ENCODE measurements at regions not wholly inside any gene's neighbourhood (a gene's known extent, or its start where the extent isn't known, plus 50 kb on each side); places are given as distances from the start of the nearest gene placed in this dataset.

GRCh38 chr13:108574856-108575255 is 54.6 kb upstream of the MYO16 start:
- H3K27me3 Mint-ChIP-seq (ENCODE audit: insufficient read depth) = no peaks in the 10 kb centered on the region
- TF ChIP-seq CTCF (conservative IDR thresholded peaks at IDR 0.05) = no peak
- no peaks in the 10 kb centered on the region for H3K36me3 Mint-ChIP-seq (ENCODE audit: low read depth)
- Histone ChIP-seq H3K36me3 (ENCODE audit: control insufficient read depth, insufficient read depth, low read length) (no peaks in the 10 kb centered on the region), H3K9me3 (ENCODE audit: control insufficient read depth, low read length) (no peaks in the 10 kb centered on the region), H3K27ac (ENCODE audit: low read depth, low read length) (no peak overlapping the region), H3K27me3 (ENCODE audit: control insufficient read depth, insufficient read depth, low read length, poor library complexity, severe bottlenecking) (no peaks in the 10 kb centered on the region), H3K4me3 (ENCODE audit: low read length) (no peak overlapping the region), H3K9ac (ENCODE audit: extremely low read depth, low read length, poor library complexity, severe bottlenecking) (no peak overlapping the region), H3K4me1 (ENCODE audit: control insufficient read depth, insufficient read depth, low read length) (peaks cover 5% of the 10 kb centered on the region)
- H3K27ac Mint-ChIP-seq = no peak overlapping the region
- H3K9me3 Mint-ChIP-seq = no peaks in the 10 kb centered on the region
- peaks cover 5% of the 10 kb centered on the region for H3K4me1 Mint-ChIP-seq
- no peak for DNase-seq
- no peak overlapping the region for H3K4me3 Mint-ChIP-seq

GRCh38 chr13:108575430-108575829 is 54.0 kb upstream of the MYO16 start:
- Mint-ChIP-seq H3K27me3 (ENCODE audit: insufficient read depth) (no peaks in the 10 kb centered on the region), H3K4me3 (no peak overlapping the region), H3K9me3 (no peaks in the 10 kb centered on the region), H3K4me1 (peaks cover 5% of the 10 kb centered on the region), H3K36me3 (ENCODE audit: low read depth) (no peaks in the 10 kb centered on the region), H3K27ac (no peak overlapping the region)
- Histone ChIP-seq H3K9me3 (ENCODE audit: control insufficient read depth, low read length) (no peaks in the 10 kb centered on the region), H3K27me3 (ENCODE audit: control insufficient read depth, insufficient read depth, low read length, poor library complexity, severe bottlenecking) (no peaks in the 10 kb centered on the region), H3K4me3 (ENCODE audit: low read length) (no peak overlapping the region), H3K4me1 (ENCODE audit: control insufficient read depth, insufficient read depth, low read length) (peaks cover 5% of the 10 kb centered on the region), H3K36me3 (ENCODE audit: control insufficient read depth, insufficient read depth, low read length) (no peaks in the 10 kb centered on the region), H3K9ac (ENCODE audit: extremely low read depth, low read length, poor library complexity, severe bottlenecking) (no peak overlapping the region), H3K27ac (ENCODE audit: low read depth, low read length) (no peak overlapping the region)
- 96 to 100% methylated on average over 3 to 7 of the region's 7 CpGs for WGBS, 2 experiments (ENCODE audit: insufficient coverage in 1 of 2, insufficient read length in 1 of 2)
- TF ChIP-seq CTCF (conservative IDR thresholded peaks at IDR 0.05) = no peak
- no peak for DNase-seq

Data from endodermal cell (in vitro differentiated cells).